Breast epithelium (tissue), 3 donors: ENCODE measurements at regions not wholly inside any gene's neighbourhood (a gene's known extent, or its start where the extent isn't known, plus 50 kb on each side); places are given as distances from the start of the nearest gene placed in this dataset.

ENCODE experiments used
- POLR2A ChIP-seq: fragments of 450-650 bp; IDR thresholded peaks from one replicate; pipeline ENCODE4 v1.6.1; 2016; ENCODE audit warnings: antibody characterized with exemption, mild to moderate bottlenecking, moderate library complexity
- POLR2AphosphoS5 ChIP-seq, 3 donors: sonication (generic); formaldehyde crosslinking; IDR thresholded peaks; one replicate each; pipeline ENCODE4 v1.6.1; 2017; ENCODE audit warnings: antibody characterized with exemption in 3 of 3
- TF ChIP-seq, protein P1 (sequence below), 3 donors: fragments of 450-650 bp; IDR thresholded peaks; one replicate each; pipeline ENCODE4 v1.5.1; 2016 to 2017; ENCODE audit warnings: antibody characterized with exemption in 3 of 3, mild to moderate bottlenecking in 3 of 3, moderate library complexity in 3 of 3

DNA sequence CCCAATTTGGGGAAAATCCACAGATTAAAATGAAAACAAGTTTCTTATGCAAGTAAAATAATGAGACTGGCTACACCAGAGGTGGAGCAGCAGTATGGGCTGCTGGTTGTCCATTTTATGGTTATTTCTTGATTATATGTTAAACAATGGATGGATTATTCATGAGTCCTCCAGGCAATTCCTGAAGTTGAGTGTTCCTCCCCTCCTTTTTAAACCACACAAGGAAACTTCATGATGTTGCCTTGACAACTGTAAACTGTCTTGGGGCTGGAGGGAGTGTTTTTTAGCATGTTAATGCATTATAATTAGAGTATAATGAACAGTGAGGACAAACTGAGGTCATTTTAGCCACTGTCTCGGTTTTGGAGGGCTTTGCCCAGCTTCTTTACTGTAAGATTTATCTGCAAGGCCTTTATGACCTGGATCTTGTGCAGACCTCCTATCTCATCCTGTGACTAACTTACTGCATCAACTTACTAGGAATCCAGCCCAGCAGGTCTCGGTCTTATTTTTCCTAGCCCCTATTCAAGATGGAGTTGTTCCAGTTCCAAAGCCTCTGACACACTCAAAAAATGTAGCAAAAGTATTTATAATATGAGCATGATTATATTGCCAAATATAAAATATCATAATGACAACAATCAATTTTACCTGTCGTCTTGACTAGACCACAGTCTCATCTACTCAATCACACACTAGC lies 534.0 kb downstream of the TMEM121 start:
- TF ChIP-seq POLR2A, result no peak
- TF ChIP-seq, protein P1, sequence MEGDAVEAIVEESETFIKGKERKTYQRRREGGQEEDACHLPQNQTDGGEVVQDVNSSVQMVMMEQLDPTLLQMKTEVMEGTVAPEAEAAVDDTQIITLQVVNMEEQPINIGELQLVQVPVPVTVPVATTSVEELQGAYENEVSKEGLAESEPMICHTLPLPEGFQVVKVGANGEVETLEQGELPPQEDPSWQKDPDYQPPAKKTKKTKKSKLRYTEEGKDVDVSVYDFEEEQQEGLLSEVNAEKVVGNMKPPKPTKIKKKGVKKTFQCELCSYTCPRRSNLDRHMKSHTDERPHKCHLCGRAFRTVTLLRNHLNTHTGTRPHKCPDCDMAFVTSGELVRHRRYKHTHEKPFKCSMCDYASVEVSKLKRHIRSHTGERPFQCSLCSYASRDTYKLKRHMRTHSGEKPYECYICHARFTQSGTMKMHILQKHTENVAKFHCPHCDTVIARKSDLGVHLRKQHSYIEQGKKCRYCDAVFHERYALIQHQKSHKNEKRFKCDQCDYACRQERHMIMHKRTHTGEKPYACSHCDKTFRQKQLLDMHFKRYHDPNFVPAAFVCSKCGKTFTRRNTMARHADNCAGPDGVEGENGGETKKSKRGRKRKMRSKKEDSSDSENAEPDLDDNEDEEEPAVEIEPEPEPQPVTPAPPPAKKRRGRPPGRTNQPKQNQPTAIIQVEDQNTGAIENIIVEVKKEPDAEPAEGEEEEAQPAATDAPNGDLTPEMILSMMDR (IDR thresholded peaks at IDR 0.05), result no peak
- TF ChIP-seq POLR2AphosphoS5 (IDR thresholded peaks at IDR 0.05), result no peak
